ENCODE measurements at regions not wholly inside any gene's neighbourhood (a gene's known extent, or its start where the extent isn't known, plus 50 kb on each side); places are given as distances from the start of the nearest gene placed in this dataset.

- H3K9ac ChIP-seq (ENCODE audit: low read length) = no peak overlapping the region
- H3K4me3 ChIP-seq (ENCODE audit: low read length) = no peak overlapping the region
- DNase-seq = no peak
- H2BK5ac ChIP-seq (ENCODE audit: low read length) = no peak overlapping the region
- no peak overlapping the region for H4K5ac ChIP-seq (ENCODE audit: low read length)
- no peaks in the 10 kb centered on the region for H3K79me1 ChIP-seq (ENCODE audit: low read length)
- no peak overlapping the region for H4K8ac ChIP-seq (ENCODE audit: low read depth, low read length)
- H2AK5ac ChIP-seq (ENCODE audit: low read length) = no peak overlapping the region
- no peak overlapping the region for H3K56ac ChIP-seq (ENCODE audit: low read length)
- H3K18ac ChIP-seq (ENCODE audit: low read length) = no peak overlapping the region
- H3K36me3 ChIP-seq (ENCODE audit: control insufficient read depth, insufficient read depth, low read length) = no peaks in the 10 kb centered on the region
- no peak overlapping the region for H3K4me2 ChIP-seq (ENCODE audit: low read length)
- no peak overlapping the region for H3K27ac ChIP-seq (ENCODE audit: low read depth, low read length)
- no peaks in the 10 kb centered on the region for H3K4me1 ChIP-seq (ENCODE audit: control insufficient read depth, low read depth, low read length)
- H3K27me3 ChIP-seq (ENCODE audit: insufficient read depth, low read length, poor library complexity) = no peaks in the 10 kb centered on the region
- WGBS (ENCODE audit: extremely low coverage, insufficient coverage, low lambda C conversion rate) = no CpG with 5 or more reads among the region's 6 CpGs
- H3K79me2 ChIP-seq (ENCODE audit: control insufficient read depth, insufficient read depth, low read length) = no peaks in the 10 kb centered on the region
- no peak overlapping the region for H3K23ac ChIP-seq (ENCODE audit: low read length)
- no peak overlapping the region for H3K4ac ChIP-seq (ENCODE audit: low read depth, low read length)
- H2BK120ac ChIP-seq (ENCODE audit: low read depth, low read length) = no peak overlapping the region
- no peak overlapping the region for H2BK15ac ChIP-seq (replicated peaks; ENCODE audit: low read depth)
Measured at GRCh38 chr3:150268426-150269391, 139.4 kb upstream of the TSC22D2 start.

- no peak overlapping the region for H3K4me2 ChIP-seq (ENCODE audit: low read length)
- WGBS (ENCODE audit: extremely low coverage, insufficient coverage, low lambda C conversion rate) = no CpG with 5 or more reads among the region's 2 CpGs
- no peak overlapping the region for H3K23ac ChIP-seq (ENCODE audit: low read length)
- H2AK5ac ChIP-seq (ENCODE audit: low read length) = no peak overlapping the region
- H3K4ac ChIP-seq (ENCODE audit: low read depth, low read length) = no peak overlapping the region
- H3K4me3 ChIP-seq (ENCODE audit: low read length) = no peak overlapping the region
- H3K18ac ChIP-seq (ENCODE audit: low read length) = no peak overlapping the region
- H3K27me3 ChIP-seq (ENCODE audit: insufficient read depth, low read length, poor library complexity) = no peaks in the 10 kb centered on the region
- H2BK5ac ChIP-seq (ENCODE audit: low read length) = no peak overlapping the region
- no peak overlapping the region for H2BK15ac ChIP-seq (replicated peaks; ENCODE audit: low read depth)
- H3K27ac ChIP-seq (ENCODE audit: low read depth, low read length) = no peak overlapping the region
- no peak overlapping the region for H3K9ac ChIP-seq (ENCODE audit: low read length)
- H3K36me3 ChIP-seq (ENCODE audit: control insufficient read depth, insufficient read depth, low read length) = no peaks in the 10 kb centered on the region
- no peaks in the 10 kb centered on the region for H3K79me2 ChIP-seq (ENCODE audit: control insufficient read depth, insufficient read depth, low read length)
- H4K5ac ChIP-seq (ENCODE audit: low read length) = no peak overlapping the region
- no peaks in the 10 kb centered on the region for H3K79me1 ChIP-seq (ENCODE audit: low read length)
- DNase-seq = no peak
- H3K56ac ChIP-seq (ENCODE audit: low read length) = no peak overlapping the region
- H4K8ac ChIP-seq (ENCODE audit: low read depth, low read length) = no peak overlapping the region
- H3K4me1 ChIP-seq (ENCODE audit: control insufficient read depth, low read depth, low read length) = no peaks in the 10 kb centered on the region
- H2BK120ac ChIP-seq (ENCODE audit: low read depth, low read length) = no peak overlapping the region
Measured at GRCh38 chr3:150267288-150267687, 140.8 kb upstream of the TSC22D2 start.

DNA sequence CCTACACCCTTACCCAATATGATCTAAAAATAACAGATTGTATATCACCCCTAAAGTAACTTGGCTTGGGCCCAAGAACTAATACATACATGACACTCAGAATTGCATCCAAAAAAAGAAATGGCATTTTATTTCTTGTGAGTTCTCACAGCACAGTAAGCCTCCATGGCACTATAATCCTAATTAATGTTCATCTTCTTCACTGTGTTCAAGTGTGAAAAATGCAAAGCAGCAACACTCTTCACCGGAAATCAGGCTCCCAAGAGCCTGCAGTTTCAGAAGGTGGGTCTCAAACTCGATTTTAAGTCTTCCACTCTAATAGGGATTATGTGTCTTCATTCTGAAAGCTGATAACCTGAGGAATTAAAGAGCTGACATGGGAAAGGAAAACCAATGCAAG lies 142.8 kb upstream of the TSC22D2 start:
- WGBS (ENCODE audit: extremely low coverage, insufficient coverage, low lambda C conversion rate) = no CpG with 5 or more reads among the region's 2 CpGs
- Histone ChIP-seq H3K4me2 (ENCODE audit: low read length) (no peak overlapping the region), H2BK15ac (replicated peaks; ENCODE audit: low read depth) (no peak overlapping the region), H3K4ac (ENCODE audit: low read depth, low read length) (no peak overlapping the region), H3K4me3 (ENCODE audit: low read length) (no peak overlapping the region), H2BK120ac (ENCODE audit: low read depth, low read length) (no peak overlapping the region), H3K4me1 (ENCODE audit: control insufficient read depth, low read depth, low read length) (peaks cover 1% of the 10 kb centered on the region), H3K9ac (ENCODE audit: low read length) (no peak overlapping the region), H4K5ac (ENCODE audit: low read length) (no peak overlapping the region), H3K27ac (ENCODE audit: low read depth, low read length) (no peak overlapping the region), H2AK5ac (ENCODE audit: low read length) (no peak overlapping the region), H2BK5ac (ENCODE audit: low read length) (no peak overlapping the region), H4K8ac (ENCODE audit: low read depth, low read length) (no peak overlapping the region), H3K56ac (ENCODE audit: low read length) (no peak overlapping the region), H3K79me2 (ENCODE audit: control insufficient read depth, insufficient read depth, low read length) (no peaks in the 10 kb centered on the region), H3K23ac (ENCODE audit: low read length) (no peak overlapping the region), H3K79me1 (ENCODE audit: low read length) (no peaks in the 10 kb centered on the region), H3K36me3 (ENCODE audit: control insufficient read depth, insufficient read depth, low read length) (no peaks in the 10 kb centered on the region), H3K18ac (ENCODE audit: low read length) (no peak overlapping the region), H3K27me3 (ENCODE audit: insufficient read depth, low read length, poor library complexity) (no peaks in the 10 kb centered on the region)
- no peak for DNase-seq

- Histone ChIP-seq H3K36me3 (ENCODE audit: control insufficient read depth, insufficient read depth, low read length) (no peaks in the 10 kb centered on the region), H3K4ac (ENCODE audit: low read depth, low read length) (no peak overlapping the region), H2AK5ac (ENCODE audit: low read length) (no peak overlapping the region), H2BK120ac (ENCODE audit: low read depth, low read length) (no peak overlapping the region), H3K27me3 (ENCODE audit: insufficient read depth, low read length, poor library complexity) (no peaks in the 10 kb centered on the region), H2BK5ac (ENCODE audit: low read length) (no peak overlapping the region), H3K4me2 (ENCODE audit: low read length) (no peak overlapping the region), H3K18ac (ENCODE audit: low read length) (no peak overlapping the region), H3K23ac (ENCODE audit: low read length) (no peak overlapping the region), H3K27ac (ENCODE audit: low read depth, low read length) (no peak overlapping the region), H3K79me2 (ENCODE audit: control insufficient read depth, insufficient read depth, low read length) (no peaks in the 10 kb centered on the region), H3K79me1 (ENCODE audit: low read length) (no peaks in the 10 kb centered on the region), H4K8ac (ENCODE audit: low read depth, low read length) (no peak overlapping the region), H2BK15ac (replicated peaks; ENCODE audit: low read depth) (no peak overlapping the region), H4K5ac (ENCODE audit: low read length) (no peak overlapping the region), H3K4me3 (ENCODE audit: low read length) (no peak overlapping the region), H3K4me1 (ENCODE audit: control insufficient read depth, low read depth, low read length) (peaks cover 1% of the 10 kb centered on the region), H3K9ac (ENCODE audit: low read length) (no peak overlapping the region), H3K56ac (ENCODE audit: low read length) (no peak overlapping the region)
- DNase-seq = no peak
- no CpG with 5 or more reads among the region's 6 CpGs for WGBS (ENCODE audit: extremely low coverage, insufficient coverage, low lambda C conversion rate)
Measured at GRCh38 chr3:150264561-150265279, 143.4 kb upstream of the TSC22D2 start.

DNA sequence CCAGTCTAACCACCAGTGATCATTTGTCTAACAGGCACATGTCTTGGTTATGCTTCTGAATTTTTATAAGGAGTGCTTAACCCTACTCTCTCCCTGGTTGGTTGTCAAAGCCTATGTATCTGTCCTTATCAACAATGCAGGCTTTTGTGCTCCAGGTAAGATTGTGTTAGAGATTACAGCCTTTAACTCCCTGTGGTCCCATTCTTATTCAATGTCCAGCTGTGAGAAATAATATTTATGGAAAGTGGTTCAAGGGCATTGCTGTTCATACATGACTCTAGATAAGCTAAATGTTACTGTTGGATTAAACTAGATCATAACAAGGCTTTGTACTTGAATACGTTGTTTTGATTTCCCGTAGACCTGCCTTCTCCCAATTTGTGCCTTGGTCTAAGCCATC lies 146.1 kb upstream of the TSC22D2 start:
- no peaks in the 10 kb centered on the region for H3K36me3 ChIP-seq (ENCODE audit: control insufficient read depth, insufficient read depth, low read length)

More for the DNA sequence above, 146.1 kb upstream of the TSC22D2 start:
- Histone ChIP-seq H3K9ac (ENCODE audit: low read length) (no peak overlapping the region), H3K56ac (ENCODE audit: low read length) (no peak overlapping the region), H3K18ac (ENCODE audit: low read length) (no peak overlapping the region), H3K79me1 (ENCODE audit: low read length) (no peaks in the 10 kb centered on the region), H2BK120ac (ENCODE audit: low read depth, low read length) (no peak overlapping the region), H4K8ac (ENCODE audit: low read depth, low read length) (no peak overlapping the region), H4K5ac (ENCODE audit: low read length) (no peak overlapping the region), H3K79me2 (ENCODE audit: control insufficient read depth, insufficient read depth, low read length) (no peaks in the 10 kb centered on the region), H3K23ac (ENCODE audit: low read length) (no peak overlapping the region), H3K4me1 (ENCODE audit: control insufficient read depth, low read depth, low read length) (peaks cover 1% of the 10 kb centered on the region), H3K4ac (ENCODE audit: low read depth, low read length) (no peak overlapping the region), H3K4me2 (ENCODE audit: low read length) (no peak overlapping the region), H2BK15ac (replicated peaks; ENCODE audit: low read depth) (no peak overlapping the region), H3K27ac (ENCODE audit: low read depth, low read length) (no peak overlapping the region), H2BK5ac (ENCODE audit: low read length) (no peak overlapping the region), H3K4me3 (ENCODE audit: low read length) (no peak overlapping the region), H3K27me3 (ENCODE audit: insufficient read depth, low read length, poor library complexity) (no peaks in the 10 kb centered on the region), H2AK5ac (ENCODE audit: low read length) (no peak overlapping the region)
- no CpG with 5 or more reads among the region's 2 CpGs for WGBS (ENCODE audit: extremely low coverage, insufficient coverage, low lambda C conversion rate)
- DNase-seq = peak; percentile 62

Measured in mesendoderm (in vitro differentiated cells).